ENCODE measurements at regions not wholly inside any gene's neighbourhood (a gene's known extent, or its start where the extent isn't known, plus 50 kb on each side); places are given as distances from the start of the nearest gene placed in this dataset.

- TF ChIP-seq CTCF (IDR thresholded peaks at IDR 0.05; ENCODE audit: poor library complexity, severe bottlenecking): no peak
- no peak for TF ChIP-seq EP300 (conservative IDR thresholded peaks at IDR 0.05; ENCODE audit: poor library complexity, severe bottlenecking)
- TF ChIP-seq EZH2 (IDR thresholded peaks at IDR 0.05; ENCODE audit: borderline replicate concordance, insufficient read depth, low read length, poor library complexity, severe bottlenecking): no peak
- no peak for TF ChIP-seq SMC3 (conservative IDR thresholded peaks at IDR 0.05; ENCODE audit: poor library complexity)
- no peak for TF ChIP-seq POLR2AphosphoS5 (IDR thresholded peaks at IDR 0.05)
- TF ChIP-seq REST (IDR thresholded peaks at IDR 0.05; ENCODE audit: borderline replicate concordance): no peak
- TF ChIP-seq TAF1 (IDR thresholded peaks at IDR 0.05; ENCODE audit: low read depth): no peak
- no peak for TF ChIP-seq RAD21 (conservative IDR thresholded peaks at IDR 0.05)
- no peak for TF ChIP-seq MXI1 (conservative IDR thresholded peaks at IDR 0.05; ENCODE audit: poor library complexity, severe bottlenecking)
These were observed 750.4 kb downstream of the QKI start for GRCh38 chr6:164164876-164165275.

Data from neural cell (in vitro differentiated cells).